Inflammatory macrophage treated with lipopolysaccharide for 4 hours (primary cell): ENCODE measurements at regions not wholly inside any gene's neighbourhood (a gene's known extent, or its start where the extent isn't known, plus 50 kb on each side); places are given as distances from the start of the nearest gene placed in this dataset.

ENCODE experiments used
- DNase-seq: peaks from one replicate; pipeline ENCODE4 v3.0.0-alpha.2; 2020

DNA sequence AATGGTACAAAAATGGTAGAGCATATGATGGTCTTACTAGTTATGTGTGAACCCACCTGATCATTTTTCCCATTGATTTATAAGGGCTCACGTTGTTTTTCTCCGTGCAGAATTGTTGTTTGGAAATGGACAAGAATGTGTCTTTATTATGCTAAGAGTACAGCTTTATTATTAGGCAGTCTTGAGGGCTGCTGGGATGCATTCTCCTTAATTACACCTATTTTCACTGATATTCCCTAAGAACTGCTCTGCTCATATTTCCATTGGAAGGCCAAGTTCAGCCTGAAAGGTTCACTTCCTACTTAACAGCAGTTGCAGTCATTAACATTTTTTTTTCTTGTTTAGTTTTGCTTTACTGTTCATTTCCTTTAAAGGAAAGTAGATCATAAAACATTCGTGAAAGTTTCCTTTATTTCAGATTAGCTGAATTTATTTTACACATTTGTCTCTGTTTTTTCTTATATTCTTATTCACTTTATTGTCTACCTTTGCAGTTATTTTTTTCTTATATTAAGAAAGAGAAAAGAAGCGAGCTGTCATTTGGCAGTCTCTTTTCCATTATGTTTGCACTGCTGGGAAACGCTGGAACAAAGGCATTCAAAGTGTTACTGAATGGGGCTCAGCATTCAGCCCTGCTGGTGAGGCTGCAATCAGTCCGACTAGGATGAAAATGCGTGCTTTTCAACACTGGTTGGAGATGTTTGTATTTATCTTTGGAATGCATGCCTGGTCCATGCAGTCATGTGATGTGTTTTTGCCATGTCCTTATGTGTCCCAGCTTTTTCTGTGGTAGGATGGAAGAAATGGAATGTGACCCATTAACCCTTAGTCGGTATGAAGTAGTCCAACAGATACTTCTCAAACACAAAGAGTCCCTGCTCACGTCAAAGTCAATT lies 602.7 kb upstream of the ZNF608 start:
- no peak for DNase-seq

DNA sequence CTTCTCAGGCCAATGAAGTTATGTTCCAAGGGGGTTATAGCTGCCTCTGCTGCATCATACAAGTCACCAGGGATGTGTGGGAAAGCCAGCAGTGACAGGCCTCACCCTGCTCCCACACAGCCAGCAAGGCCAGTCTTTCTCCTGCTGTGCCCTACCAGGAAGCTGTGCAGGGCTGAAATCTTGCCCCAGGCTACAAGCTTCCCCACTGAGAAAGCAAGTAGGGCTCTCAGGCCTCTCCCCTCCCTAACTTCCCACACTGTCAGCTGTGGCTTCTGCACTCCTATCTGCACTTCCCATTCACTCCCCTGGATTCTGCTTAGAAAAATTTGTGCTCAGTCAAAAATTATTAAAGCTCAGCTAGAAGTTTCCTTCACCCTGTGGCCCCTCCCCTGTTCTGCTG lies 611.2 kb upstream of the ZNF608 start:
- DNase-seq = no peak

DNA sequence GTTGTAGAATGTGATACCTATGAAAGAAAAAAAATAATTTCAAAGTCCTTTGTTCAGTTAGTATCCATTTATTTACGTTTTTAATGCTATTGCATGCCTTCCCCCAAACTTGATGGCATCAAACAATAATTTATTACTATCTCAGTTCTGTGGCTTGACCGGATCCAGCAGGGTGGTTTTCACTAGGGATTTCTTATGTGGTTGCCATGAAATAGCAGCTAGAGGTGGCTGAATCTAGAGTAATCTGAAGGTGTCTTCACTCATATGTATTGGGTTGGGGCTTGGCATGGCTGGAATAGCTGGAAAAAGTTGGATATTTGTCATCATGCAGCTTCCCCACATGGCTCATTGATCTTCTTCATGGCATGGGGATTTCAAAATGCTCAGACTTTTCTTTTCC lies 619.3 kb upstream of the ZNF608 start:
- DNase-seq = no peak

DNA sequence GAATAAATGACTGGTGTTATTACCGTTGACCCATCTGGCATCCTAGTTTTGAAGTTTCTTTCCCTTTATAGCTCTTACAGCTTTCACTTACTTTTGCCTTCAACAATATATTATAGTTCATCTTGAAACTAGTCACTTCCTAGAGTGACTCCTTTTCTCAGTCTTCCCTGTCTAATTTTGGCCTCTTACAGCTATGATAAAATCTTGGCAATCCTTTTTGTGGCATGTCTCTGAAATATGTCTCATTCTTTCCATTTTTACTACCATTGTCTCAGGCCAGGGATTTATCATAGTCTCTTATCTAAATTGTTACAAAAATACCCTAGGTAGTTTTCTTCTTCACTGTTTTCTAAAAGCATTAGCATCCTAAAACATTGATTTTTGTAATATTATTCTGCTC lies 621.3 kb upstream of the ZNF608 start:
- no peak for DNase-seq

DNA sequence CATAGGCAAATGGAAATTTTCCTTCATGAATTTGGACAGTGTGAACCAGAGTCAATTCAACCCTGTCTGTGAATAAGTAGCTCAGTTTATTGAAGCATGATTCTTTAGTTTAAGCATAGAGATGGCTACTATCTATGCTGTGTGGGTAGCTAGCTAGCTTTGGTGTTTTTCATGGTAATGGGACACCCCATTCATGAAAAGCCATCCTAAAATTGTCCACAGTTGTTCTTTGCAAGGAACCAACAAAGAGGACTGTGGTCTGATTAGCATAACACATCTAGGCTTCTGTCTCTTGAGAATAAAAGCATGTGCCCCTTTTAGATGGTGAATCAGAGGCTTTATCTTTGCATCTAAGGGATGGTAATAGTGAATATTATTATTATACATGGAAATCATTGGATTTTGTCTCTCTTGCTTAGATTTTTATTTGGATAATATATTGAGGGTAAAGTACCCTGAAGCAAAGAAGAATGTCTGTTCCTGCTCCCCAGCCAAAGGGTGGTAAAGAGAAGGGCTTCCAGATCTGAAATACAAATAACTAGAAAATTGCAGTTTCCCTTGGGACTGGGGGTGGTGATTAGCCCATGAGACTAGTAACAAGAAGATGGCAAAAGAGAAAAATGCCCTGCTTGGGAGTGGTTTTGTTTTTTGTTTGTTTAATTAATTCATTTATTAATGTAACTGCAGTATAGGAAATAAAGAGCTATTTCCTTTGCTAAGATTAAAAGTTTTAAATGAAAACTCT lies 624.2 kb upstream of the ZNF608 start:
- DNase-seq = no peak

DNA sequence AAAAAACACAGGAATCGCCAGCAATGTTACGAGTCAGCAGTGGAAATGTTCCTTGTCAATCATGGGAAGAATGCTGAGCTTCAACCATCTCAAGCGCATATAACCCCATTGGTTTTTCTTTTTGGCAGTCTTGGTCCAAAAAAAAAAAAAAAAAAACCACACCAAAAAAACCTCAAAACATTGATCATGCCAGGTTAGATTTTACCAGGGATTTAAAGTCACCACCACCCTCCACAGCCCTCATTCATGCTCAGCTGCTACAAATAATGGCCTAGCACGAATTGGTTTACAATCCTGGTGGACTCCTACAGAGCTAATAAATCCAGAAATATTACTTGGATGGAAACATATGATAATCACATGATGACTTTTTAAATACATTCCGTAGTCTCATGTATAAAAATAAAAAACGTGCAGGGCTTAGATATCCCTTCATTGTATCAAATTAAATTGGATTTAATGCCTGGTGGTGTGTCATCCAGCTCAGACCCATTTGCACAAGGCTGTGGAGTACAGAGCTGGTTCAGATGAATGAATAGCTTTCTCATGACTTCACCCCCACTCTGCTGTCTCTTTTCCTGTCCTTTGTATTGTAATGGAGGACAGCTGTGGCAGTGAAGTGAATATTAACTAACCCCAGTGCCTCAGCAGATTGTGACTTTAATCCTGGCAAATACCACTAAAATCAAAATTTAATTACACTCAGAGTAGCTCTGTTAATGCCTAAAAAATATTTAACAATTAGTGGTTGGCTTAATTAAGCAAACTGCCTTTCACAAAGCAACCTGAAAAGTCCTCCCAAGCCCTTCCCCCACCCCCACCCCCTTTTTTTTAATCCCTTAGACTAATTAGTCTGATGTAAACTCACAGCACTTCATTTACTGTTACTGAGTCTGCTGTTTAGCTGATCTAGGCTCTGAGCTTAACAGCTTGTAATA lies 626.5 kb upstream of the ZNF608 start:
- DNase-seq = no peak

DNA sequence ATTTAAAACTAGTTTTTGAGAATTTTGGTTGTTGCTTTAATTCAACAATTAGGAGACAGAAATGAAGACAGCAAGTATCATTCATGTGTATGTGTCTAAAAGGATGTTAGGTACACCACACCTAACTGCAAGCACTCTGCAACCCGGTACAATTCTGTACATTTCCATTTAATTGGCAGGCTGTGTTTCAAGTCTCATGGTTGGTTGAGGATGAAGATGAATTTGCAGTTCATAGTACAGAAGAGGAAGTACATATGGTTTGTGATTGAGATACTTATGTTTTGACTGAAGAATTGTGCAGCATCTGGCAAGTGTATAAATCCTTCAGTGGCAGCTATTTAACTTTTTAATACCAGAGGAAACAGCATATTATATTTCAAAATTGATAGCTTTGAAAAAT lies 628.7 kb upstream of the ZNF608 start:
- DNase-seq = no peak

DNA sequence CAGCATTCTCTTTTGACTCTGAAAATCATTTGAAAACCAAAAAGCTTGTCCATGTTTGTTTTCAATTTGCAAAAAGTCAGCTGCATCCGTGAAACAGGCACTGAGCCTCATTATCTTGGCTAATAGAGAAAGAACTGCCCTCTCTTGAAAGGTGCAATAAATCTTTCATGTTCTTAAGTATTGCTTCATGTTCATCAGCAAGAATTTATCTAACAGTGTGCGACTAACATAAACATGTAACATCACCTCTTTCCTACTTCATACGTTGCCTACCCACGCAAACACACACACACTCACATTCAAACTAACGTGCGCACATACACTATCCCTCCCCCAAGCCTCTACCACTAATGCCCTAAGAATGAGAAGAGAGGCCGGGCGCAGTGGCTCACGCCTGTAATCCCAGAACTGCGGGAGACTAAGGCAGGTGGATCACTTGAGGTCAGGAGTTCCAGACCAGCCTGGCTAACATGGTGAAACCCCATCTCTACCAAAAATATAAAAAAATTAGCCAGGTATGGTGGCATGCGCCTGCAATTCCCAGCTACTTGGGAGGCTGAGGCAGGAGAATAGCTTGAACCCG lies 629.7 kb upstream of the ZNF608 start:
- DNase-seq = no peak

DNA sequence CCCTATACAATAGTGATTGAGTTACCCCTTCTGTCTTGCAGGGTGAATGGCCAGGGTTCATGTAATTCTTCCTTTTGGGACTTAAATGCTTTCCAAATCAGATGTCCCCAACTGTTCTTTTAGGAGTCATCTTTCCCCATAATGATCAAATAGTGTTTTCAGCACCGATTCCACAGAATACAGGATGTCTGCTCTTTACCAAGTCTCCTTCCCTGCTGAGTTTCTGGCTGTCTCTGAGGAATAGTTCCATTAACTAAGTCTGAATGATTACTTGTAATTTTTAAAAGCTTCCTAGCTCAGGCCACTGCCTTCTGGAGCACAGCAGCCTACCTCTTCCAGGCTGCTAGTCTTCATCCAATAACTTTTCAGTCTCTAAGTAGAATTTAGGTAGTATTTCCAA lies 630.7 kb upstream of the ZNF608 start:
- DNase-seq = no peak

DNA sequence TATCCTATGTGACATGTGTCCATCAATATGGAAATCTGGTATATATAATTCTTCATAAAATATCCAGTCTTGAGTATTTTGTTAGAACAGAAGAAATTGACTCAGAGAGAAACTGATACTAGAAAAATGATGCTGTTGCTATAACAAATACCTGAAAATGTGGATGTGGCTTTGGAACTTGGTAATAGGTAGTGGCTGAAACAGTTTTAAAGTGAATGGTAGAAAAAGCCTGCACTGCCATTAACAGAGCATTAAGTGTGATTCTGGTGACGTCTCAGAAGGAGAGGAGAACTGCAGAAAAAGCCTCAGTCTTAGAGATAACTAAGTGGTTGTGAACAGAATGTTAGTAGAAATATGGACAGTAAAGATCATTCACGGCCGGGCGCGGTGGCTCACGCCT lies 634.9 kb upstream of the ZNF608 start:
- DNase-seq = no peak

DNA sequence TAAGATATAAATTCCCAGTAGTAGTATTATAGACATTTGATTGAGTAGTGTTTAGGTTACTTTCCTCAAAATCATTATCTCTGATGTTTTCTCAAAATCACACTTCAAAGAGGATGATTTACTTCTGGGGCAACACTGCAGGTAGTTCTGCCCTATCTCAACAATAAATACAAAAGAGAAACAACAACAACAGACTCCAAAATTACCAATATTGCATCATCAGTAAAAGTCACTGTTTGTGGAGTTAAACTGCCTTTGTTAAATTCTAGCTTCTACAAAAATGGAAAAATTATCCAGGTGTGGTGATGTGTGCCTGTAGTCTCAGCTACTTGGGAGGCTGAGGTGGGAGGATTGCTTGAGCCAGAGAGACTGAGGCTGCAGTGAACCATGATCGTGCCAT lies 637.6 kb upstream of the ZNF608 start:
- DNase-seq = no peak

DNA sequence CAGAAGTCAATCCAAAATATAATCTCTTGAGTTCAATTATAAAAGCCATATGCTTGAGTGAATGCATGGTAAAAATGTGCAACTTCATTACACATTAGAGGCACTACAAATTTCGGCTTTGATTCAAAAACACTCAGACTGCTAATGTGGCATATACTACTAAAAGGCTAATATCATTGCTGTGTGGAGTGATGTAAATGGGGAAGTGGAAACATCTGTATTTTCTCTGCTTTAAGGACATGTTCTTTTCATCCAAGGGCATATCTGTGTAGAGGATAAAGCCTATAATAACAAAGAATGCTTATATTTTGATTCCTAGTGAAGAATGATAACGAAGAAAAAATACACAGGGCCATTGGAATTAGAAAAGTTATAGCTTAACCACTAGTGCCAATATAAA lies 643.9 kb upstream of the ZNF608 start:
- DNase-seq = no peak

DNA sequence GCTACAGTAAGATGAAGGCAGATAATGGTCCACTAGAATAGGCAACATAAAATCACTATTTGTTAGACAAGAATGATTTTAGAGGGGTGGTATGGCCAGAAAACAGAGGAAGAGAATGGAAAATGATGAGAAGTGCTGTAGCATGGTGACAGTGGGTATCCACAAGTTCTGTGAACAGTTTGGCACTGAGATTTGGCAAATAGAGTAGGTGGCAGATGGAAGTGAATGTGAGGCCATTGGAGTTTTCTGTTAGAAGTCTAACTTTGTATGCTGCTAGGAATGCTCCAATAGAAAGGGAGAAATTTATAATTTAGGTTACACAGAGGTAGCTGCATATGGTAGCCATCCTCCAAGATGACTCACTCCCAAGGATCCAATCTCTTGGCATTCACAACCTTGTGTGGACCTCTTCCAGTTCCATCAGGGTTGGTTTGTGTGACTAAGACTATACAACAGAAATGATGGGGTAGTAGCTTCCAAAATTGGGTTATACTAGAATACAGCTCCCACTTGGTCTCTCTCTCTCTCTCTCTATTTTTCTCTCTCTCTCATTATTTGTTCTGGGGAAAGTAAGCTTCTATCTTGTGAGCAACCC lies 646.9 kb upstream of the ZNF608 start:
- DNase-seq = no peak

DNA sequence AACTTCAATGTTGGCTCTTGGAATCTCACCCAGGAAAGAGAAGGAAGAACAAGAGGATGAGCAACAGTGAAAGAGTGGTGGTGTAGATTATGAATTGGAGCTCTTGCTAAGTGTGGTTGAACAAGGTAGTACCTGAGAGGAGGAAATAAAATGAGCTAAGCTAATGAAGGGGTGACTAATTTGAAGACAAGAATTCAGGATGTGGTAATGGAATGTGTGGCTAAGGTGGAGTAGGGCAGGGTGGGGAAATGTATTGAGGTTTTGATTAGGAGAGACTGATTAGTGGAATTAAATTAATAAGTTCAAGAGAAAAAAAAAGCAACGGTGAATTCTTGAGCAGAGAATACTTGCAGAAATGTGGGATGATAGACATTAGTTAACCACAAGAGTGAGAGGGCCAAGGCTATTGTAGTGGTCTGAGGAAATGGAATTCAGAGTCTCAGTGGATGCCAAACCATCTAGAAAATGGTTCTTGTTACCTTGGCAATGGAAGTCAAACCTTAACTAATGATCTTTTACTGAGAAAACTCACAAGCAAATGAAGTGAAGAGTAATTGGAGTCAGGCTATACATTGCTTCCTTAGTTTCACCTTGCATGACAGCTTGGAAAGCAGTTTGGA lies 648.3 kb upstream of the ZNF608 start:
- DNase-seq = no peak

DNA sequence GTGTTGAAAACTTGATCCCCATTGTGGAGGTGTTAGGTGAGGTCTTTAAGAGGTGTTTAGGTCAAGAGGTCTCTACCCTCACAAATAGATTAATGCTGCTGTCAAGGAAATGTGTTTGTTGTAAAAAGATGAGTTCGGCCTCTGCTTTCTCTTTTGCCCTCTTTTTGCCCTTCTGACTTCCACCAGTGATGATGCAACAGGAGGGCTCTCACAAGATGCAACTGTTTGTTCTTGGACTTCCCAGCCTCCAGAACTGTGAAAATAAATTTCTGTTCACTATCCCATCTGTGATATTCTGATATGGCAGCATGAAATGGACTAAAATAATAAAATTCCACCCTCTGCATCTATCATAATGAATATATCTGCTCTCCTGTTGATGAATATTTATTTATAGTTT lies 650.0 kb upstream of the ZNF608 start:
- no peak for DNase-seq

DNA sequence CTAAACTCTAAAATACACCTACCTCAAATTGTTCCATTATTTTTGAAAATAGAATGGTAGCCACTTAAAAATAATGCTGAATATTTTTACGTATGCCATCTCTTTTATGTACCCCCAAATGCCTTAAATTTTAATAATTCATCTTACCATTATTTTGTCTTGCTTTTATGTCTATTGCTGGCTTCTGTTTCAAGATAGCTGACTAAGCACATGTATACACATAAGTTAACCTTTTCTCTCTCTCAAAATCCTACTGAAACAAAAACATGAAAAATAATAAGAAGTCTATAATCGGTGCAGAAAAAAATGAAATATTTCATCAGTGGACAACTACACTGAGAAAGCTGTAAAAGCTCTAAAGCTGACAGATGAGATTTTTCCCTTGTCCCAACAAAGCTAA lies 652.0 kb upstream of the ZNF608 start:
- DNase-seq = no peak

DNA sequence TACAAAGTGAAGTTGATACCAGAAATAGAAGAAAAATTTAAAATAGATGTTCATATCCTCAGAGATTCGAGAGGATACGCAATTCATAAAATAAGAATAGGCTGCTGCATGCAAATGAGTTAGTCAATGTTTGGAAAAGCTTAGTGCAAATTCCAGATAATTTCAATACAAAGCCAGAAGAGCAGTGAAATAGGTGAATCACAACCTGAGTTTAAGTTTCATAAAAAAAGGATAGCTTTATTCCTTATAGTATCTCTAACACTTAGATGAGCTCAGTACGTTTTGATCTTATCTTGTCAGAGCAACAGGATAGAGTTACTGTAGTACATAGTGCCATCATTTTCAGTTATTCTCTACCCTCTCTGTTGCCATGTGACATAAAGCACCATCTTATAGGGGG lies 653.4 kb upstream of the ZNF608 start:
- DNase-seq = no peak

DNA sequence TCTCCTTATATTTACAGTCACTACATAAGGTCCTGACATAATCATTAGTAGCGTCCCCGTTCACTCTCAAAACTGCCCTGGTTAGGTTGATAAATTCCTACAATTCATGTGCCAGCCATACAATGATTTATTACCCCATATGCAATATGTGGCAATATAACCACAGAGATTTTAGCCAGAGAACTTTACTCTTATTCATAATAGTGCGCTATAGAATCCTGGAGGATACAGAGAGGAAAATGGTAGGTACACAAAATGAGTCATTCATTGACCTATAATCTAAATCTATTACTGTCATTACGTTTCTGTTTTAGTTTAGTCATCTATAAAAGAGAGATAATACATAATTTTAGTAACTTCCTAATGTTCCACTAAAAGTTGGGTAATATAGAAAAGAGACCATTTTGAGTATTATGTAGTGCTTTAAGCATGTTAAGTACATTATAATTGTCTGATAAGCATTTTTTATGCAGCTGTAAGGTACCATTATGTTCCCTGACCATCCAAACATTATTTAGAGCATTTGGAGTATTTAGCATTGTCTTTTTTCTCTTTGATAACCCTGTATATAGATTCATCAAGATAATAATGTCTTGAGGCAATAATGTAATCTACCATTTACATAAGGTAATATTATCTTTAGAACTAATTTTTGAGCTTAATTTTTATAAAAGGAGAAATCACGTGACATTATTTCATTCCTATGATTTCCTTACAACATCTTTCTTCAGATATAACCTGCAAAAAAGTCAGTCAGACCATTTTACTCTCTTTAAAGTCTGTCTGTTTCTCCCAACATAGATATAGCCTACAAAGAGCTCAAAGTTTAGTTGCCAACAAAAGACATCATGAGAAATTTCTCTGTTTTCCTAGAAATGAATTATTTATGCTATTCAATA lies 655.5 kb upstream of the ZNF608 start:
- DNase-seq = no peak

DNA sequence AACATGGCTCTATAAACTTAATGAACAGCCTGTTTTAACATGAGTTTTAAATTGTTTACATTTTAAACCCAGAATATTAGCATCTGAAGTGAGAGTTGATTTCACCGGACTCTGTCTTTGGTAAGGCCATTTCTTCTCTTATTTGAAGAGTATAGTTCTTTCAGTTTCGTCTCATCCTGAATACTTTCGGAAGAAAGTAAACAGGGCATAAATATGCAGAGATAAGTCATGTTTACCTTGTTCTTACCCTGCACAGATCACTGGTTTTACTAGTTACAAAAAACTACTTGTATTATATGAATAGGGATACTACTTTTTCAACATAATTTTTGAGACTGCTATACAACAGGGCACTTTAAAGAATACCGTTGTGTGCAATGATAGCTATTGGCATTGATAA lies 656.3 kb upstream of the ZNF608 start:
- no peak for DNase-seq

DNA sequence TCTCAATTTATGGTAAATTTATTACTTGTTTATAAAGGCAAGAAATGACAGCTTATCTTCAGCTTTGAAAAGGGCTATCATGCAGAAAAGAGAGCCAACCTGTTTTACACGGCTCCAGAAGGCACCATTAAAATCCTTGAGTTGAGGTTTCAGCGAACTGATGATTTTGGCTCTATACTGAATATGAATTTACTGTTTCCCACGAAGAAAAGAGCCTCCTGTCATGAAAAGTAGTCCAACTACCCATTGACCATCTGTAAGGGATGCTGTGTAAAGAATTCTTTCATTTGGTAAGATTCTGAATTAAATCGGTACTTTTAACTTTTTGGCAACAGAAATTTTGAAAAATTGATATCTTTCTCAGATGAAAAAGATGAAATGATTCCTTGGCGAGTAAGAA lies 657.6 kb upstream of the ZNF608 start:
- DNase-seq = no peak
